ENCODE measurements at regions not wholly inside any gene's neighbourhood (a gene's known extent, or its start where the extent isn't known, plus 50 kb on each side); places are given as distances from the start of the nearest gene placed in this dataset.

DNA sequence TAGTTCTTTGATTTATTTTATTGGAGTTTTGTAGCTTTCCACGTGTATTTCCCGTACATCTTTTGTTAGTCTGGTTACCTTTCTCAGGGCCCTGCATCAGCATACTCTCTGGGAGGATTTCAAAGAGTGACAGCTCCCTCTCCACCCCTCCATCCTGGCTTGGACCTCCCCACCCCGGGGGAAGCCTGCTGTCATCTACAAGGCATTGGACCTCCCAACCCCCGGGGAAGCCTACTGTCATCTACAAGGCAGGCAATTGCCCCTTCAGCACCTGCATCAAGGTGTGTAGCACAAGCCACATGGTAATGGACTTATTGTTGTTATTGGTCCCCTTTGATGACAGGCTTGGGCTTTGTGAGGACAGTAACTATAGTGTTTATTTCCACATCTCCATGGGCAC lies 390.1 kb downstream of the TCERG1L start:
- Histone ChIP-seq H4K20me1 (ENCODE audit: control insufficient read depth, extremely low read depth, insufficient read depth, low read length) (no peaks in the 10 kb centered on the region), H3K9me1 (ENCODE audit: control insufficient read depth, extremely low read depth, insufficient read depth, low read length) (no peaks in the 10 kb centered on the region), H3K9ac (ENCODE audit: control insufficient read depth, extremely low read depth, insufficient read depth, low read length) (no peak overlapping the region), H3K36me3 (ENCODE audit: control insufficient read depth in 2 of 2, extremely low read depth in 1 of 2, insufficient read depth in 2 of 2, low read length in 2 of 2) (no peaks in the 10 kb centered on the region), H3K9me3 (ENCODE audit: control insufficient read depth, low read depth, low read length) (peaks cover 17% of the 10 kb centered on the region), H3K4me3 (ENCODE audit: control insufficient read depth in 2 of 3, extremely low read depth in 1 of 3, insufficient read depth in 2 of 3, low read depth in 1 of 3, low read length in 3 of 3) (no peak overlapping the region), H2AFZ (ENCODE audit: control insufficient read depth, low read length) (no peak overlapping the region), H3K27me3 (ENCODE audit: control insufficient read depth, extremely low read depth, insufficient read depth, low read length) (no peaks in the 10 kb centered on the region), H3K4me1 (ENCODE audit: control insufficient read depth, extremely low read depth, insufficient read depth, low read length) (no peaks in the 10 kb centered on the region), H3K27ac (ENCODE audit: control insufficient read depth, insufficient read depth, low read length) (no peak overlapping the region), H3K79me2 (ENCODE audit: control insufficient read depth, insufficient read depth, low read length) (no peaks in the 10 kb centered on the region), H3K4me2 (ENCODE audit: control insufficient read depth, extremely low read depth, insufficient read depth, low read depth, low read length) (no peak overlapping the region)
- no peak for FAIRE-seq
- no peak for DNase-seq (ENCODE audit: low read depth, low spot score)
- TF ChIP-seq, protein P1, sequence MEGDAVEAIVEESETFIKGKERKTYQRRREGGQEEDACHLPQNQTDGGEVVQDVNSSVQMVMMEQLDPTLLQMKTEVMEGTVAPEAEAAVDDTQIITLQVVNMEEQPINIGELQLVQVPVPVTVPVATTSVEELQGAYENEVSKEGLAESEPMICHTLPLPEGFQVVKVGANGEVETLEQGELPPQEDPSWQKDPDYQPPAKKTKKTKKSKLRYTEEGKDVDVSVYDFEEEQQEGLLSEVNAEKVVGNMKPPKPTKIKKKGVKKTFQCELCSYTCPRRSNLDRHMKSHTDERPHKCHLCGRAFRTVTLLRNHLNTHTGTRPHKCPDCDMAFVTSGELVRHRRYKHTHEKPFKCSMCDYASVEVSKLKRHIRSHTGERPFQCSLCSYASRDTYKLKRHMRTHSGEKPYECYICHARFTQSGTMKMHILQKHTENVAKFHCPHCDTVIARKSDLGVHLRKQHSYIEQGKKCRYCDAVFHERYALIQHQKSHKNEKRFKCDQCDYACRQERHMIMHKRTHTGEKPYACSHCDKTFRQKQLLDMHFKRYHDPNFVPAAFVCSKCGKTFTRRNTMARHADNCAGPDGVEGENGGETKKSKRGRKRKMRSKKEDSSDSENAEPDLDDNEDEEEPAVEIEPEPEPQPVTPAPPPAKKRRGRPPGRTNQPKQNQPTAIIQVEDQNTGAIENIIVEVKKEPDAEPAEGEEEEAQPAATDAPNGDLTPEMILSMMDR (optimal IDR thresholded peaks at IDR 0.05 in 1 of 3, IDR thresholded peaks at IDR 0.05 in 1 of 3, conservative IDR thresholded peaks at IDR 0.05 in 1 of 3; ENCODE audit: extremely low read depth in 1 of 3, insufficient read depth in 2 of 3, low read length in 3 of 3): no peak
- no peak for TF ChIP-seq EZH2 (IDR thresholded peaks at IDR 0.05; ENCODE audit: low read length)
- dilution Hi-C loops (cut with MboI; ENCODE audit: extremely low pct_ligation_motif_present, low sequenced_read_pairs): no loop called here

DNA sequence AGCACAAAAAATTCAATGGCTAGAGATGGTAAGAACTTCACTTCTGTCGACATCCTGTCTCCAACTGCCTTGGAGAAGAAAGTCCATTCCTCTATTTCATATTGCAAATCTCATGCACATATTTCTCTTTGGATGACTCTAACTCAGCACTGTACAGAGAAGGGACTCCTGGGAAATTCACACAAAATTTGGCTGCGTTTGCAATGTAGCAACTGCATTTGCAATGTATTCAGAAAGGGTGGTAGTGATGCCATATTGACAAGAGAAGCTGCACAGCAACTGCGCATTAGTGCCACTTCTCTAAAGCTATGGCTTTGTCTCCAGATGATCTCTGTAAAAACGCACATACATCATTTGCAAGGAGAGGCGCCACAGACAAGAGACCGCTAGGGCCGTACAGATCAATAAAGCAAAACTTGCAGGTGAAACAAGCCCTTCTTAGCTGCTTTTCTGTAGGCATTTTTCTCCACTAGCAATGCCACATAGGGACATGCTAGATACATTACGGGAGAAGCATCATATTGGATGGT lies 389.5 kb downstream of the TCERG1L start:
- Histone ChIP-seq H2AFZ (ENCODE audit: control insufficient read depth, low read length) (no peak overlapping the region), H3K36me3 (ENCODE audit: control insufficient read depth in 2 of 2, extremely low read depth in 1 of 2, insufficient read depth in 2 of 2, low read length in 2 of 2) (no peaks in the 10 kb centered on the region), H3K4me2 (ENCODE audit: control insufficient read depth, extremely low read depth, insufficient read depth, low read depth, low read length) (no peak overlapping the region), H3K79me2 (ENCODE audit: control insufficient read depth, insufficient read depth, low read length) (no peaks in the 10 kb centered on the region), H3K4me3 (ENCODE audit: control insufficient read depth in 2 of 3, extremely low read depth in 1 of 3, insufficient read depth in 2 of 3, low read depth in 1 of 3, low read length in 3 of 3) (no peak overlapping the region), H3K4me1 (ENCODE audit: control insufficient read depth, extremely low read depth, insufficient read depth, low read length) (no peaks in the 10 kb centered on the region), H3K9me3 (ENCODE audit: control insufficient read depth, low read depth, low read length) (peaks cover 17% of the 10 kb centered on the region), H4K20me1 (ENCODE audit: control insufficient read depth, extremely low read depth, insufficient read depth, low read length) (no peaks in the 10 kb centered on the region), H3K27ac (ENCODE audit: control insufficient read depth, insufficient read depth, low read length) (no peak overlapping the region), H3K9me1 (ENCODE audit: control insufficient read depth, extremely low read depth, insufficient read depth, low read length) (no peaks in the 10 kb centered on the region), H3K9ac (ENCODE audit: control insufficient read depth, extremely low read depth, insufficient read depth, low read length) (no peak overlapping the region), H3K27me3 (ENCODE audit: control insufficient read depth, extremely low read depth, insufficient read depth, low read length) (no peaks in the 10 kb centered on the region)
- TF ChIP-seq EZH2 (IDR thresholded peaks at IDR 0.05; ENCODE audit: low read length): no peak
- TF ChIP-seq, protein P1 (optimal IDR thresholded peaks at IDR 0.05 in 1 of 3, IDR thresholded peaks at IDR 0.05 in 1 of 3, conservative IDR thresholded peaks at IDR 0.05 in 1 of 3; ENCODE audit: extremely low read depth in 1 of 3, insufficient read depth in 2 of 3, low read length in 3 of 3): no peak
- FAIRE-seq: no peak
- DNase-seq (ENCODE audit: low read depth, low spot score): no peak
- dilution Hi-C loops (cut with MboI; ENCODE audit: extremely low pct_ligation_motif_present, low sequenced_read_pairs): no loop called here
